H1 (cell line): ENCODE measurements at regions not wholly inside any gene's neighbourhood (a gene's known extent, or its start where the extent isn't known, plus 50 kb on each side); places are given as distances from the start of the nearest gene placed in this dataset.

Experiments
- BRCA1 ChIP-seq: IDR thresholded peaks from 2 replicates; pipeline ENCODE4 v1.6.1; 2012; ENCODE audit warnings: low read depth, low read length, improper control_type of control experiment
- FOSL1 ChIP-seq: IDR thresholded peaks from 2 replicates; pipeline ENCODE4 v1.6.1; 2011; ENCODE audit warnings: mild to moderate bottlenecking, low read depth, low read length, moderate library complexity; ENCODE audit not compliant: insufficient read depth
- HDAC6 ChIP-seq: IDR thresholded peaks from one replicate; pipeline ENCODE4 v1.7.1; 2012; ENCODE audit warnings: low read depth, mild to moderate bottlenecking, inconsistent platforms, low read length, moderate library complexity
- KDM1A ChIP-seq: fragments of 200-600, 300-600 bp; sonication (generic); IDR thresholded peaks from 2 replicates; pipeline ENCODE4 v1.7.1; 2016; ENCODE audit warnings: mild to moderate bottlenecking, low read length, borderline replicate concordance
- SIN3A ChIP-seq, 2 experiments: IDR thresholded peaks in 1 of 2; conservative IDR thresholded peaks in 1 of 2; 2 replicates each; pipeline ENCODE4 v1.6.1; 2011 to 2012; ENCODE audit warnings: low read length in 2 of 2, improper control_type of control experiment in 1 of 2, low read depth in 1 of 2, mild to moderate bottlenecking in 1 of 2

- no peak for TF ChIP-seq FOSL1
- no peak for TF ChIP-seq HDAC6
- TF ChIP-seq BRCA1: no peak
- no peak for TF ChIP-seq KDM1A
- no peak for TF ChIP-seq SIN3A (conservative IDR thresholded peaks at IDR 0.05 in 1 of 2, IDR thresholded peaks at IDR 0.05 in 1 of 2; ENCODE audit: low read depth in 1 of 2, low read length in 2 of 2)
Measured at GRCh38 chr5:159469496-159470372, 139.4 kb upstream of the IL12B start (continued).
